ENCODE measurements at regions not wholly inside any gene's neighbourhood (a gene's known extent, or its start where the extent isn't known, plus 50 kb on each side); places are given as distances from the start of the nearest gene placed in this dataset.

DNA sequence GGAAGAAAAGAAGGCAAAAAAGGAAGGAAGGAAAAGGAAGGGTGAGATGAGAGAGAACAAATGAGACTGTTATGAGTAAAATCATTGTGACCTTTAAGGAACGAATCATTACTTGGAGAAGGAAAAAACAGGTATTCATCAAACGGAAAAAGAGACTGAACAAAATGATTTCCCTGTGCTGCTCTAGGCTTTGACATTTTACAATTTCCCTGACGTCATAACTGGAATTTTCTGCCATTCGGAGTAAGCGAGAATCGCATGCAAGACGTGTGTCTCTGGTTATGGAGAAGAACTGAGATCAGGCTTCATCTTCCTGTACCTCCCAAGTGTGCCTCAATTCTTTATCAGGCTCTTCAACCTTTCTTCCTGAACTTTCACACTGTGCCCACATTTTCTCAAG lies 534.7 kb upstream of the KLHL29 start:
- TF ChIP-seq ELF1 (CRISPR knock-in tag; IDR thresholded peaks at IDR 0.05) (no peak), EP300 (IDR thresholded peaks at IDR 0.05; ENCODE audit: low read depth in 2 of 2, low read length in 2 of 2) (no peak), EP300 (CRISPR knock-in tag; IDR thresholded peaks at IDR 0.05; ENCODE audit: borderline replicate concordance) (no peak), TCF7L2 (IDR thresholded peaks at IDR 0.05; ENCODE audit: low read depth, low read length) (no peak), HINFP (CRISPR knock-in tag; IDR thresholded peaks at IDR 0.05; ENCODE audit: low read depth) (no peak), NR2C2 (CRISPR knock-in tag; IDR thresholded peaks at IDR 0.05; ENCODE audit: borderline replicate concordance) (no peak), FOXK2 (IDR thresholded peaks at IDR 0.05) (no peak), SMC3 (IDR thresholded peaks at IDR 0.05; ENCODE audit: low read length) (no peak)

Measured in HepG2 (cell line).